GM21423 (cell line): ENCODE measurements at regions not wholly inside any gene's neighbourhood (a gene's known extent, or its start where the extent isn't known, plus 50 kb on each side); places are given as distances from the start of the nearest gene placed in this dataset.
"Not testable (repeated sequence)": the region's sequence is repeated elsewhere in the genome, so short reads cannot be mapped to it uniquely, and the experiment has no call there.

ENCODE experiments used
- ATAC-seq: cut with Tn5 transposase; IDR thresholded peaks from one replicate; pipeline ENCODE4 v1.9.1; 2021; ENCODE audit warnings: mild to moderate bottlenecking, moderate library complexity; ENCODE audit not compliant: unreplicated experiment

DNA sequence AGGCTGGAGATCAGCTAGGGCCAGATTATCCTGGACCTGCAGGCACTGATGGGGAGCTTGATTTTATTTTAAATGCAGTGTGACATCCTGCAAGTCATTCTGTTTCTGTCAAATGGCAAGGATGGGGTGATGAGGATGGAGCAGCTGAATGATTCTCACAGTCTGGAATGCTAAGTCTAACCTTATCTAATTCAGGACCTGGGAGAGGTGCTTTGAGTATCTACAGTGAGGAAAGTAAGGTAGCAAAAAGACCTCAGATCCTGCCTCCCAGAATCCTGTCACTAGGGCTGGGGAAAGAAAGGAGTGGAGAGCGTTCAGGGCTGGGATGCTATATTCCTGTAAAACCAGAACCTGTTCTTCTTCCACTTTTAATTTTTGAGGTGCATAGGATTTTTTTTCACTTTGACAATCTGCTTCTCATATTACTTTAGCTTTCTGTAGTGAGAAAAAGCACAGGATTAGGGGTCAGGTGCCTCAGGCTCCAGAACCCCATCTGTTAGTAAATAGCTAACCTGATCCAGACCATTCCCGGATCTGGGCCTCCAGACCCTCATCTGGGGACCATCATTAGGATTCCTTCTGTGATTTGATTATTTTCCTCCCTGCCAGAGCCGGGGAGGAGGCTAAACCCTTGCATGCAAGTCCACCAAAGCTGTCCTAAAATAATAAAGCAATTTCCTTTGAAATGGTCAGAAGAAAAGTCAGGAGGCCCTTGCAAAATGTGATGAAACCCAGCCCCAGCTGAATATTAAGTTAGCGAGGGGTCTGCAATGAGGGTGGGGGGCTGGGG is 54.7 kb downstream of the ASCL1 start:
- no peak for ATAC-seq

- ATAC-seq = no peak
Observed at GRCh38 chr12:103012884-103013283, 55.4 kb downstream of the ASCL1 start.

- no peak for ATAC-seq
Observed at GRCh38 chr12:103013741-103014300, 56.3 kb downstream of the ASCL1 start.

DNA sequence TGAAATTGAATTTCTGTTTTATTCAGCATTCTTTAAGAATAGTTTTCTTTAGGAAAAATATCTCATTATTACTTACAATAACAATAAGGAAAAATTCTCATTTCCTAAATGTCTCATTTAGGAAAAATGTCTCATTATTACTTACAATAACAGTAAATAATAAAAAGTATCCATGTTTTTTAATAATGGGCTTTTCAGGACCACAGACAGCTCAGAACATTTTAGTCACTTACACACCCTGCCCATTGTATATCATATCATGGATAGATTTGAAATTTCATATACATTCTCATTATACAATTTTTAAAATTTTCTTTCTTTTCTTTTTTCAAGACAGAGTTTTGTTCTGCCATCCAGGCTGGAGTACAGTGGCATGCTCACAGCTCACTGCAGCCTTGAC is 58.9 kb downstream of the ASCL1 start:
- no peak for ATAC-seq

GRCh38 chr12:103020839-103021238 is 63.4 kb downstream of the ASCL1 start:
- ATAC-seq = no peak

DNA sequence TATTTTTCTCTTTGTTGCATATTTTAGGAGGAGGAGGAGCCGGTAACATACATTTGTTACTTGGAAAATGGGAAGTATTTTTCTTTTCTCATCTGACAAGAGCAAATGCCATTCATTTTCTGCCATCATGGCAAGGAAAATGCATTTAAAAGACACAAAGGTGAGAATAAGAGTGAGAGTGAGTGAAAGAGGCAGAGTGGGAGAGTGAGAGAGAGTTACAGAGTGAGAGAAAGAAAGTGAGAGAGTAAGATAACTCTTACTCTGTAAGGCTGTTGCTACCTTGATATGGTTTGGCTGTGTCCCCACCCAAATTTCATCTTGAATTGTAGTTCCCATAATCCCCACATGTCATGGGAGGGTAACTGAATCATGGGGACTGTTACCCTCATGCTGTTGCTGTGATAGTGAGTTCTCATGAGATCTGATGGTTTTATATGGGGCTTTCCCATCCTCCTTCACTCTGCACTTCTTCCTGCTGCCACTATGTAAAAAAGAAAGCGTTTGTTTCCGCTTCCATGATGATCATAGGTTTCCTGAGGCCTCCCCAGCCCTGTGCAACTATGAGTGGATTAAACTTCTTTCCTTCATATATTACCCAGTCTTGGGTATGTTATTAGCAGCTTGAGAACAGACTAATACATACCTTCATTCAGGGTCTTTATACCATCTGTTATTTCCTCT is 64.2 kb downstream of the ASCL1 start:
- no peak for ATAC-seq

GRCh38 chr12:103024650-103025049 is 67.2 kb downstream of the ASCL1 start:
- no peak for ATAC-seq

DNA sequence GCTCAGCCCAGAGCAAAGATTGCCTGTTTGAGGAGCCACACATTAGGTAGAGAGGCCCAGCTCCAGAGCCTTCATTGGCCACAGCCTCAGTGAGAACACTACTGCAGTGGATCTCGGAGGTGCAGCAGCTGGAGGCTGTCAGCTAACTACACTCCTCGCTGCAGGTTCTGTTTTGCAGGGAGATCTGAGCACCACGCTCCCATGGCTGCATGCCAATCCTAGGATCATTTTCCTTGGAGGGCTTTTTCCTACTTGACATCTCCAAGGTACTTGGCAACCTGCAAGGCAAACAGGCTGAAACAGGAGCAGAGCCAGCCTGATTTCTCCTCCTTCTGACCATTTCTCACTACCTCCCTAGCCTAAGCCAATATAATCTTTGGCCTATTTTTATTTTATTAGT is 69.2 kb downstream of the ASCL1 start:
- not testable (repeated sequence) for ATAC-seq

DNA sequence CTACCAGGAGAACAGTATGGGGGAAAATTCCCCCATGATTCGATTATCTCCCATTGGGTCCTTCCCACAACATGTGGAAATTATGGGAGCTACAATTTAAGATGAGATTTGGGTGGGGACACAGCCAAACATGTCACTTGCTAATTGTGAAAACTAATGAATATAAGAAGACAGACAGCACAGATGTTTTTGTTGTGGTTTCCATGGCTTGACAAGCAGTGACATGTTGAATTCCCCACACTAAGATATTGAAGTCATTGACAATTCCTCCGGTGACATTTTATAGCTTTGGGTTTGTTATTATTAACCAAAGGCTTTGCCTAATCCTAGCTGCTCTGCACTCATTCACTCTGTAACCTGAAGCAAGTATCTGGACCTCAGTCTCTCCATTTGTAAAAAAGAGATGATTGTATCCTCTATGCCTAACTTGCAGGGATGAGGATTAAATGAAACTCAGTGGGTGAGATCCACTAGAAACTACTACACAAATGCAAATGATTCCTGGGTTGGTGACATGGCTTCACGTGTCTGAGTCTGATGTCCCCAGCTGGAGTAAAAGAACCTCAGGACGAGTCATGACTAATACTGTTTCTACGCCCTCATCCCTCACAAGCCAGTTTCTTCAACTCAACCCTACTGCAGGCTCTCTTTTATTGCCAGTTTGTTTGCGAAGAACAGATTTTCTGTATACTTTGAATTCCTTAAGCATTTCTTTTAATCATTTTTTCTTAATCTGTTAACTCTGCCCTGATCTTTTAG is 71.6 kb downstream of the ASCL1 start:
- ATAC-seq = no peak

GRCh38 chr12:103036581-103037214 is 79.2 kb downstream of the ASCL1 start:
- ATAC-seq = no peak

GRCh38 chr12:103043531-103044486 is 86.3 kb downstream of the ASCL1 start:
- no peak for ATAC-seq

DNA sequence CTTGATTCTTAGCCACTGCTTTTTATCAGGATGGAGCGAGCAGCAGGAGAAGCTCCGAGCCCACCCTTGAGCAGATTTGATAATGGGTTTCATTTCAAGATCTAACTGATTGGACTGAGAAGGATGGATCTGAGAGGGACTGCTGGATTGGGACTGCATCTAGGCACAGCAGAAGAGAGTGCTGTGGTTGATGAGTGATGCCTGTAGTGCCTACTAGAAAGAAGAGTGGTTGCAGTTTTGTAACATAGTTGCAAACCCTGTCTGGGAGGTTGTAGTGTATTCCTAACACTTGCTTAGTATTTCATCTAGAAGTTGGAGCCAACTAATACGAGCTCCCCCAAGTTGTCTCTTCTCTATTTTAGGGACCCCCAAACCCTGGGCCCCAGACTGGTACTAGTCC is 88.7 kb downstream of the ASCL1 start:
- ATAC-seq = no peak

- no peak for ATAC-seq
Observed at GRCh38 chr12:103050273-103050672, 92.8 kb downstream of the ASCL1 start.

DNA sequence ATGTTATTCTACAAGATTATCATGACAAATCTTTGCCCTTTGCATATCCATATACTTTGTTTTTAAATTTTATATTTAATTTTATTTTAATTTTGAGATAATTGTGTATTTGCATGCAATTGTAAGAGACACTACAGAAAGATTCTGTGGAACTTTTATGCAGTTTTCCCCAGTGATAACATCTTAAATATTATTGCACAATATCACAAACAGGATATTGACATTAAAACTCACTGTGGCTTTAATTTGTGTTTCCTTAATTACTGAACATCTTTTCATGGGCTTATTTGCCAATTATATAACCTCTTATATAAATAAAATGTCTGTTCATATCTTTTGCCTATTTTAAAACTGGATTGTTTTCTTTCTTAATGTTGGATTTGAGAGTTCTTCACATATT is 95.6 kb downstream of the ASCL1 start:
- ATAC-seq = no peak

DNA sequence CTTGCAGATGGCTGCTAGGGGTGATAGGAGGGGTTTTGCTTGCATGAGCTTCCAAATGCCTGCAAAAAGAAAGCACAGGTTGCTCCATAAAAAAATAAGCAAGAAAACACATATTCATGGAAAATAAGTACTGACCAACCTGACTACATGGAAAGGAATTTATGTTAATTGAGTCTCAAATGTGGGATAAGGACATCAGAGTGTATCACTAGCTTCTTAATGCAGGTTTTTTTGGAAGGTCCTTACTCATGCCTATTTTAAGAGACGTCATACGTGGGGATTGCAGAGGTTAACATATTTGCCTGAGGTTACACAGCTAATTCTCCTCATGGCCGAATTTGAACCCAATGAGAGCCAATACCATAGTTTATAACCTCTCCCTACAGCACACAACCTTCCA is 116.2 kb downstream of the ASCL1 start:
- ATAC-seq = no peak

DNA sequence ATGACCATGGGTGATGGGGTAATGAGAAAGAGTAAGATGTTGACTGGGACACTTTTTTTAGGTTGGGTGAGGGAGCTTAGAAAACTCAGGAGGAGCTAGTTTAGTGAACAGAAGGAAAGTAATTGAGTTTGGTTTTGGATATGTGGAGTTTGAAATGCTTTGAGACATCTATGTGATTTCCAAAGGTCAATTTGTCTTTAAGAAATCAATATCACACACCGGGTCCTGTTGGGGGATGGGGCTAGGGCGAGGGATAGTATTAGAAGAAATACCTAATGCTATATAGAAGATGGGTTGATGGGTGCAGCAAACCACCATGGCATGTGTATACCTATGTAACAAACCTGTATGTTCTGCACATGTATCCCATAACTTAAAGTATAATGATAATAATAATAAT is 118.4 kb downstream of the ASCL1 start:
- ATAC-seq = no peak

GRCh38 chr12:103077108-103077773 is 119.8 kb downstream of the ASCL1 start:
- ATAC-seq = no peak

GRCh38 chr12:103085541-103085940 is 128.1 kb downstream of the ASCL1 start:
- ATAC-seq = peak; percentile 83

DNA sequence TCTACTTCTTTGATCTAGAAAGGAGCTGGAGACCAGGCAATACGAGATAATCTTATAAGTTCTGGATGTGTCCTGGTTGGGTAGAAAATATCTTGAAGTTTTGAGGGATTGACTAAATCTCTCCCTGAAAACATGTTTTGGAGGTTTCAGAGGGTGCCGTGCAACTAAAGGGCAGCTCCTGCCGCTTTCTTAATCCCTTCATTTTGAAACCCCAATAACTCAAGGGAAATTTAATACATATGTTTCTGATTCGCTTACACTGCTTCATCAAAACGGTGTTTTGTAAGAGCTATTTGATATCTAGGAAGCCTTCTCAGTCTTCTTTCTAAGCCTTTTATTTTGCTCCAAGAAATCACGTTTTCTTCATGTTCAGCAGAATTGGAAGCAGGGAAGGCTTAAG is 129.0 kb downstream of the ASCL1 start:
- ATAC-seq = no peak
